ENCODE measurements at regions not wholly inside any gene's neighbourhood (a gene's known extent, or its start where the extent isn't known, plus 50 kb on each side); places are given as distances from the start of the nearest gene placed in this dataset.

DNA sequence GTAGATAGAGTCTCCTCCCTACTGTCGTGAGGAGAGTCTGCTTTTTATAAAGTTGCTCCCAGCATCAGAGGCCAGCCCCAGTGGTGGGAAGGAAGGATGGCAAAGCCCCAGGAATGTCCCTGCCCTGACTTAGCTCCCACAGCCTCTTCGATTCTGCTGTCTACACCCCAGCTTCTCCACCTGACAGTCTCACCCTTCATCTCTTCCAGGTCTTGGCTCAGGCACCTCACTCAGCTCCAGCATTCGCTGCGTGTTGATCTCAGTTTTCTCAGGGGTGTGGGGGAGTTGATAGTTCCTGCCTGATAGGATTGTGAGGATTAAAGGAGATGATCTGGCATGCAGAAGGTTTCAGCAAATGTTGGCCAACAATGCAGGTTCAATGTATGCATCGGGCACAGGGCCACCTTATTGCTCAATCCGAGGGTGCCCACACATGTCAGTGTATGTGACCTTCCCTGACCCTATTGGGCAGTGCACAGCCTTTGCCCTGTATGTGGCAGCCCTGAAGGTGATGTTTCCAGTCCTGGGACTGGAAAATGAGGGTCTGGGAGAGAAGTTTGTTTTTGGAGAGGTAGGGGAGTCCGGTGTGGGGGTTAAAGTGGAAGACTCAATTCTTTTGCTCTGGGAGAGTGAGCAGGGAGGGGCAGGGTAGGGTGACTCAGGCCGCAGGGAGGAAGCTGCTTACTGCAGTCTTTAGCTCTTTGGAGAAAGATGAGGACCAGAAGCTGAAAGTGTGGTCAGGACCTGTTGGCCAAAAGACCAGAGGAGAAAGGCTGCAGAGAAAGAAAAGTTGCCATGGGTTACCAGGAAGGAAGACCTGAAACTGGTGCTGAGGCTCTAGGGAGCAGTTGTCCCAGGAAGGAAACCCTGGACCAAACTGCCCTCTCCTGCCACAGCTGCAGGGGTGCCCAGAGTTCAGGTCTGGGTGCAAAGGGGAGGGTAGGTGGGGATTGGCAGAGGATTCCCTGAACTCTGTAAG lies 153.2 kb downstream of the MACROH2A1 start:
- Histone ChIP-seq H3K79me2 (ENCODE audit: control insufficient read depth, insufficient read depth, low read length) (no peaks in the 10 kb centered on the region), H3K4me2 (ENCODE audit: insufficient read depth, low read length) (peak overlapping the region; percentile 32), H3K9ac (replicated peaks; ENCODE audit: extremely low read depth, insufficient read depth, low read length) (no peak overlapping the region), H3K27me3 (ENCODE audit: control insufficient read depth in 2 of 2, insufficient read depth in 2 of 2, low read length in 2 of 2) (no peaks in the 10 kb centered on the region), H3K4me1 (ENCODE audit: control insufficient read depth, extremely low read depth, insufficient read depth, low read length) (peaks cover 31% of the 10 kb centered on the region), H4K20me1 (replicated peaks; ENCODE audit: control insufficient read depth, extremely low read depth, insufficient read depth, low read length) (no peaks in the 10 kb centered on the region), H3K27ac (ENCODE audit: insufficient read depth, low read depth, low read length) (peak overlapping the region; percentile 21), H3K9me1 (replicated peaks; ENCODE audit: control insufficient read depth, extremely low read depth, insufficient read depth, low read length) (no peaks in the 10 kb centered on the region), H3K4me3 (replicated peaks in 1 of 3; ENCODE audit: insufficient read depth in 1 of 3, low read depth in 1 of 3, low read length in 3 of 3) (no peak overlapping the region), H3K9me3 (replicated peaks; ENCODE audit: control insufficient read depth, insufficient read depth, low read length) (no peaks in the 10 kb centered on the region), H2AFZ (ENCODE audit: low read depth, low read length) (peak overlapping the region; percentile 14), H3K36me3 (ENCODE audit: control insufficient read depth in 2 of 2, extremely low read depth in 1 of 2, insufficient read depth in 2 of 2, low read length in 2 of 2) (no peaks in the 10 kb centered on the region)
- ChIA-PET POLR2A (interaction anchor here (0.6 kb wide), 1 partner anchor 63 kb away, joined by 3 read pairs; no protein-coding TSS in a partner anchor), CTCF (interaction anchor here (1.0 to 3.4 kb wide), 4 partner anchors 19 to 211 kb away, joined by 4 to 19 read pairs (median 8); no protein-coding TSS in a partner anchor)
- TF ChIP-seq, protein P1, sequence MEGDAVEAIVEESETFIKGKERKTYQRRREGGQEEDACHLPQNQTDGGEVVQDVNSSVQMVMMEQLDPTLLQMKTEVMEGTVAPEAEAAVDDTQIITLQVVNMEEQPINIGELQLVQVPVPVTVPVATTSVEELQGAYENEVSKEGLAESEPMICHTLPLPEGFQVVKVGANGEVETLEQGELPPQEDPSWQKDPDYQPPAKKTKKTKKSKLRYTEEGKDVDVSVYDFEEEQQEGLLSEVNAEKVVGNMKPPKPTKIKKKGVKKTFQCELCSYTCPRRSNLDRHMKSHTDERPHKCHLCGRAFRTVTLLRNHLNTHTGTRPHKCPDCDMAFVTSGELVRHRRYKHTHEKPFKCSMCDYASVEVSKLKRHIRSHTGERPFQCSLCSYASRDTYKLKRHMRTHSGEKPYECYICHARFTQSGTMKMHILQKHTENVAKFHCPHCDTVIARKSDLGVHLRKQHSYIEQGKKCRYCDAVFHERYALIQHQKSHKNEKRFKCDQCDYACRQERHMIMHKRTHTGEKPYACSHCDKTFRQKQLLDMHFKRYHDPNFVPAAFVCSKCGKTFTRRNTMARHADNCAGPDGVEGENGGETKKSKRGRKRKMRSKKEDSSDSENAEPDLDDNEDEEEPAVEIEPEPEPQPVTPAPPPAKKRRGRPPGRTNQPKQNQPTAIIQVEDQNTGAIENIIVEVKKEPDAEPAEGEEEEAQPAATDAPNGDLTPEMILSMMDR (IDR thresholded peaks at IDR 0.05; ENCODE audit: extremely low read depth in 1 of 2, insufficient read depth in 1 of 2, low read depth in 1 of 2, low read length in 2 of 2): no peak
- peak; percentile 45 for TF ChIP-seq FOS (IDR thresholded peaks at IDR 0.05; ENCODE audit: borderline replicate concordance, insufficient read depth, low read length)
- FAIRE-seq: peak; percentile 74
- intact Hi-C loops (cut with micrococcal nuclease) (no loop called here), dilution Hi-C loops (cut with MboI; ENCODE audit: extremely low pct_ligation_motif_present, low sequenced_read_pairs) (no loop called here)
- BruUV-seq (replicated peaks): no TSS peak
- DNase-seq (ENCODE audit: low read depth, low spot score): peak; percentile 16

DNA sequence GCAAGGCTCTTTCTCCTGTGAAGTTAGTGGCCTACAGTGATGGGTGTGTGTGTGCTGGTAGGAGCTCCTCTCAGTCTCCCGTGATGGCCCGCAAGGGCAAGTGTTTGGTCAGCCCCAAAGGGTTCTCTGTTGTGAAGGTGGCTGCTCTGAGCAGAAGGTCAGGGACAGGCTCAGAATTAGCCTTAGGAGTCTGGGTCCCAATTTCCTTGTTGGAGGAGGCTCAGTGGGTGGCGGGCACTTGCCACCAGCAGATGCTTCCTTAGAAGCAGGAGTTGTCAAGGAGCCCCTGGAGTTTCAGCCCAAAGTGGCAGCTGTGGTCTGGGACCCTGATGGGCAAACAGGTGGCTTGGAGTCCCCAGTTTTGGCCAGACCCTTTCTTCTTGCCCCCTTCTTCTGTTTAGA lies 154.4 kb downstream of the MACROH2A1 start:
- DNase-seq (ENCODE audit: low read depth, low spot score) (no peak), FAIRE-seq (no peak)

More for the DNA sequence above, 154.4 kb downstream of the MACROH2A1 start:
- Histone ChIP-seq H3K36me3 (ENCODE audit: control insufficient read depth in 2 of 2, extremely low read depth in 1 of 2, insufficient read depth in 2 of 2, low read length in 2 of 2) (no peaks in the 10 kb centered on the region), H3K27me3 (ENCODE audit: control insufficient read depth in 2 of 2, insufficient read depth in 2 of 2, low read length in 2 of 2) (no peaks in the 10 kb centered on the region), H3K9me1 (replicated peaks; ENCODE audit: control insufficient read depth, extremely low read depth, insufficient read depth, low read length) (no peaks in the 10 kb centered on the region), H4K20me1 (replicated peaks; ENCODE audit: control insufficient read depth, extremely low read depth, insufficient read depth, low read length) (no peaks in the 10 kb centered on the region), H3K4me1 (ENCODE audit: control insufficient read depth, extremely low read depth, insufficient read depth, low read length) (peaks cover 31% of the 10 kb centered on the region), H3K9me3 (replicated peaks; ENCODE audit: control insufficient read depth, insufficient read depth, low read length) (no peaks in the 10 kb centered on the region), H3K4me3 (replicated peaks in 1 of 3; ENCODE audit: insufficient read depth in 1 of 3, low read depth in 1 of 3, low read length in 3 of 3) (no peak overlapping the region), H2AFZ (ENCODE audit: low read depth, low read length) (no peak overlapping the region), H3K4me2 (ENCODE audit: insufficient read depth, low read length) (no peak overlapping the region), H3K79me2 (ENCODE audit: control insufficient read depth, insufficient read depth, low read length) (no peaks in the 10 kb centered on the region), H3K9ac (replicated peaks; ENCODE audit: extremely low read depth, insufficient read depth, low read length) (no peak overlapping the region), H3K27ac (ENCODE audit: insufficient read depth, low read depth, low read length) (no peak overlapping the region)
- no TSS peak for BruUV-seq (replicated peaks)
- intact Hi-C loops (cut with micrococcal nuclease) (no loop called here), dilution Hi-C loops (cut with MboI; ENCODE audit: extremely low pct_ligation_motif_present, low sequenced_read_pairs) (no loop called here)
- CTCF ChIA-PET: no interaction called here
- POLR2A ChIA-PET: no interaction called here
- TF ChIP-seq FOS (IDR thresholded peaks at IDR 0.05; ENCODE audit: borderline replicate concordance, insufficient read depth, low read length) (no peak), EZH2 (IDR thresholded peaks at IDR 0.05; ENCODE audit: borderline replicate concordance, low read depth, low read length, severe bottlenecking) (no peak), POLR2A (IDR thresholded peaks at IDR 0.05; ENCODE audit: low read depth, low read length) (no peak), JUN (IDR thresholded peaks at IDR 0.05; ENCODE audit: borderline replicate concordance, insufficient read depth, insufficient read length, low read depth) (no peak), MYC (IDR thresholded peaks at IDR 0.05; ENCODE audit: low read depth, low read length) (no peak)
